Muscle of arm (tissue), 1 donor: ENCODE measurements at regions not wholly inside any gene's neighbourhood (a gene's known extent, or its start where the extent isn't known, plus 50 kb on each side); places are given as distances from the start of the nearest gene placed in this dataset.
"Not testable (repeated sequence)": the region's sequence is repeated elsewhere in the genome, so short reads cannot be mapped to it uniquely, and the experiment has no call there.

ENCODE experiments used
- DNase-seq: peaks from one replicate; pipeline ENCODE4 v3.0.0-alpha.2; 2013

DNA sequence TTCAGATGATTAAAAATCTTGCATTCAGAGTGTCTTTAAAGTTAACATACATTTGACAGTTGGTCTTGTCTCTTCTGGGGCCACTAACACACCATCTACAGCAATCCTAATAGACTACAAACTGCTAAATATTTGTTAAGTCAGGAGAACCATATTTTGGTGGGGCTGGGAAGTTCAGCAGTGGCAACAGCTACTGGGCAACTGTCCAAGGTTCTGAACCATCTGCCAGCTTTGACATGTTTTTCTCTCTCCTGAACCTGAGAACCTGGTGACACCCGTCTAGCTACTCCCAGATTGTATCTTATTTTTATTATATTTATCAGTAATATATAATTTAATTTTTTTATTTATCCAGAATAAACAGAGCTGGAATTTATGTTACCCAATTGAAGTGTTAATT, 199.0 kb upstream of the DPYD start:
- DNase-seq: no peak

DNA sequence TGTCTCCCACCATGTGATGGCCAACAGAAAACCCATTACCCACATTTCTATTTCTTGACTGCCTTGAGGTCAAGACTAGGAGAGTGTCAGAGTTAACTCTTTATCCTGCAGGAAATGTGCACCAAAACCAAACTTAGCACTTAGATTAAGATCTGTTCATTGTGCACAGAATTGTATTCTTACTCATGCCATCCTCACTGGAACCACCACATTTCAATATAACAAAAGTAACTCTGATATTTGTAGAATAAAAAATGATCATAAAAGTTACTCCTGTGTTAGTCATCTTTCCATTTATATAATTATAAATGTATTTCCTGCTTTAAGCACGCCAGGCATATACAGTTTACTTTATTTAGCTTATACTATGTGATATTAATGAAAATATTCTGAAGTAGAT, 193.0 kb upstream of the DPYD start:
- DNase-seq: no peak

DNA sequence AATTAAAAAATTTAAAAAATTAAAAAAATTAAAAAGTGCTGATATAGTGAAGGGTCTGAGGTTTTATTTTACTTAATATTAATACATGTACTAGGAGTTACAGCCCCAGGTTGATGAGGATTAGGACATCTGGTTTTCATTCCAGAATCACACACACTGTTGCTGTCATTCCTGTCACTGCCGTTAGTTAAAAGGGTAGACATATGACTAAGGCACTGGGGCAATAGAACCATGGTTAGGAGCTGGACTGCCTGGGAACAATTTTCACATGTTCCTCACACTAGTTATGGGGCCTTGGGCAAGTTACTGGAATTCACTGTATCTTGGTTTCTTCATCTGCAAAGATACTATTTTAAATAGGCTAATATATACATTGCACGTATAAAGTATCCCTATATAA, 191.8 kb upstream of the DPYD start:
- no peak for DNase-seq

DNA sequence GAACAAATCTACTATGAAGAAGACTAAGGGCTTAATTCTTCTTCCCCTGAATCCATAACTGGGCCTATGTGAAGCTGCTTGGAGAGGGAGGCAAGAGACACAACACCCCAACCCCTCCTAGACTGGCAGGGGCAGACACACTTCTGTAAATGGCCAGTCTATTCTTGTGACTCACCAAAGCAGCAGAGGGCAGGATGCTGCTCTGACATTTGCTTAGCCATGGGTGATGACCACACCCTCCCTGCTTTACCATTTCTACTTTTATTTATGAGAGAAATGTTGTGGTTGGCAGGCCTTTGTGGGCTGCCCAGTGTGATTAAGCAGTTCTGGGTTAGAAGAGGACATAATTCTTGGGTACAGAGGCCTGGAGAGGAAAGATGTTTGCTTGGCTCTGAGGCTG, 189.8 kb upstream of the DPYD start:
- no peak for DNase-seq

DNA sequence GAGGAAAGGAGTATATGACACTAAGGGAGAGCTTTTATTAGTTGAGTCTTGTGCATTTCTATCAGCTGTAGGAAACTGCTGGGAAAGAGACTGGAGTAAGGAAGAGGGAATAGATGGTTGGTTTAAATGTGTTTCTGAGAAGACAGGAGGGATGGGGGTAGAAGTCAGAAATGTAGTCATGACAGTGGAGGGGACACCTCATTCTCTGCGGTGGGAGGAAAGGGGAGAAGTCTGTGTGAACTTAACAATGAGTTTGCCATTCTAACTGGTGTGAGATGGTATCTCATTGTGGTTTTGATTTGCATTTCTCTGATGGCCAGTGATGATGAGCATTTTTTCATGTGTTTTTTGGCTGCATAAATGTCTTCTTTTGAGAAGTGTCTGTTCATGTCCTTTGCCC, 187.5 kb upstream of the DPYD start:
- not testable (repeated sequence) for DNase-seq

DNA sequence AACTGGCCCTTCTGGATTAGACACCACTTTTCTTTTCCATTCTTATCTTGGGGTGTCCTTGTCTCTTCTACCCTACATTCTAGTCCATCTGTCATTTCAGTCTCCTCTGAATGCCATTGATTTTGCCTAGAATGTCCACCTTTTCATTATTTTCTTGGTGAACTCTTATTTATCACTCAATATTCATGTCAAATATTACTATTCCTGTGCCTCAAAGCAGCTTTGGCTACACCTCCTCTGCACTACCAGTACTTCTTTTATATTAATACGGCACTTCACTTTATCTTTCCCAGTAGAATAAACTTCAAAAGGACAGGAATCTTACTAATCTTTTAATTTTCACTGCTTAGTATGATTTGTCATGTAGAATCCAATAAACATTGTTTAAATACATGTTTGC, 186.4 kb upstream of the DPYD start:
- DNase-seq: no peak

DNA sequence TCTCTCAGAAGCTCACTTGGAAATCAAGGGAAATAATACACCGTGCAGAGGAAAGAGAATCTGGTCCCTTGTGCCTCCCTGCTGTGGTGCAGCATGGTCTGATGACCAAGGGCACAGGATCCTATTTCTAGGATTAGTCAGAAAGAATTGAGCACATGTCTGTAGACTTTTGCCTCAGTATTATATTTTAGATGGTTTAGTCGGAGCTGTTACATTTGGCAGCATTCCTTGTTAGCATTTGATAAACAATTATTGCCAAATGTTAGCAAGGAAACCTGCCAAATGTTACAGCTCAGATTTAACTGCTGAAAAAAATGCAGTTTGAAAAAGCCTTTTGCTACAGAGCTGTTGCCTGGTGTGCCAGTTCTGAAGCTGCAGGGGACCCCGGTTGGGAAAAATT, 183.5 kb upstream of the DPYD start:
- DNase-seq: peak; percentile 21

DNA sequence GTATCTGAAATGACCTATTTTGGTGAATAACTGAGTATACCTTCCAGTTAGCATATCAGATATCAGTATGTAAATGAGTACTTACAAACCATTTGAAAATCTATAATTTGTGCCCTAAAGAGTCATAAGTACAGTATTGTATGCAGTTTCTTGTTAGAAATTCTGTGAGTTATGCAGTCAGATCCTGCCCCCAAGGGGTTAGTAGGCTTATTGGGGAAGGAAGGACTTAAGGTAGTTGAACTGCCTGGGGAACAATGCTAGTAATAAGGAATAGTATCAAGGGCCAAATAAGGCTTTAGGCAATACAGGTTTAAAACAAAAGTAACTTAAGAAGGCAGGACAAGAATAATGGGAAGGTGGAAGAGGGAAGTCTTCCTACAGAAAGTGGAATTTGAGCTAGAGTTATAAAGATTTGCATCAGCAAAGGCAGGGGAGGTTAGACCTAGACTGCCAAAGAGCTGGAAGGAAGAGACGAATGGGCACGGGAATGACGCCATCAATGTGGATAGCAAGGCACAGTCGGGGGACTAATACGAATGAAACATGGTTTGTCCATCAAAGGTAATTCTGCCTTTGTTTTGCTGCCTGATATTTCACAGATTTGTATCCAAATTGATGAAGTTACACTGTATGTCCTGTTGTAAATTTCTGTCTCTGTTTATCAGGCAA, 182.9 kb upstream of the DPYD start:
- no peak for DNase-seq

DNA sequence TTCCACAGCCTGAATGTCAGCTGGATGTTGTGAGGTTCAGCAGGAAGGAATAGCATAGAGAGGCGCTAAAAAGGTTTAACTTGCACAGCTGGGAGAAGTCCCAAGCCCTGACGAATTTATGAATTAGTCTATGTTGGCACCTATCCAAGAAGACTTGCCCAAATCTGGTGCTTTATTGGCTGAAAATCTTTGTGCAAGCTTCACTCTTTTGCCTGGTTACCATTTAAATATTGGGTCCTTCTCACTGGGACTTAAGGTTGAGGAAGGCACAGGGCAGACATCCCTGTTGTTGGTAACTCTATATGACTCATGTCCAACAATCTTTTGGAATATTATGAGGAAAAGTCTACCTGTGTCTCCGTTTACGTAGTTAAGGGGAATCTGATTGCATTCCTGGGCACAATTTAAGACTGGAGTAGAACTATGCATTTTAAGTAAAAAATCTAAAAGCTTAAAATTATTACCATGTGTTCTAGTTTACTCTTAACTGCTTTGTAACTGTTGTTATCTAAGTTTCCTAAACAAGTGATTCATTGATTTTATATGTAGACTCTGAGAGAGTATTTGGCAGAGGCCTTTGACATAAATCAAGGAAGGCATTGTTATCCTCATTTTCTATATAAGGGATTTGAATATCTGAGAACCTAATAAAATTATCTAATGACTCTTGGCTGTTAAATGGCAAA, 181.7 kb upstream of the DPYD start:
- DNase-seq: peak; percentile 2

DNA sequence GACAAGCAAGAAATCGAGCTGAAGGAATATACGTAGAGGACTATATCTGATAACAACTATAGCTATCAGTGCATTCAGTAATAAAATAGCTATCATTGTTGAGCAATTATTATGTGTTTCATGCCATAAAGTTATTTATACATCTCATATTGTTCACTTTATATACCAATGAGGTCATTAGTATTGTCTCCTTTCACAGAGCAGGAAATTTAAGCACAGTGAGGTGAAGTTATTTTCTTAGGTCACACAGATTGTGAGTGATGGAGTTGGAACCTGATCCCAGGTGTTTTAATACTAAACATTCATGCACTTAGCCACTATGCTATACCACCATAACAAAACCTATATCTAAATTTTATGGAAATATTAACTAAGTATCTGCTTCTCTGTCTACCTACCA, 180.5 kb upstream of the DPYD start:
- DNase-seq: no peak

DNA sequence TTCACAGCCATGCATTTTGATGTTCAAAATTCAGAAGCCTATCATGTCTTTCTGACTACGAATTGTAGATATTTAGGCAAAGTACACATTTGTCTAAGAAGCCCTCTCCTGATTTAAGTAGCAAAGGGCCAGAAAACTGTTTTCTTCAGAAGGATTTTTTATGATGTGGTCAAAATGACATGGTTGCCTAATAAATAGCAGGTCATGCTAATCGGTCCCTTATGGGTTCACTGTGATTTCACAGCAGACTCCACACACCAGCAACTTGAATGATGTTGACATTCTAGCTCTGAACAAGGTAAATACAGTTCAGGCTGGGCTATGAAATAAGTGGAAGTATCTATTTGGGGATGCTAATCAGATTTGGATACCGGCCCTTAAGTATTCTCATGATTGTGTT, 178.7 kb upstream of the DPYD start:
- DNase-seq: no peak

DNA sequence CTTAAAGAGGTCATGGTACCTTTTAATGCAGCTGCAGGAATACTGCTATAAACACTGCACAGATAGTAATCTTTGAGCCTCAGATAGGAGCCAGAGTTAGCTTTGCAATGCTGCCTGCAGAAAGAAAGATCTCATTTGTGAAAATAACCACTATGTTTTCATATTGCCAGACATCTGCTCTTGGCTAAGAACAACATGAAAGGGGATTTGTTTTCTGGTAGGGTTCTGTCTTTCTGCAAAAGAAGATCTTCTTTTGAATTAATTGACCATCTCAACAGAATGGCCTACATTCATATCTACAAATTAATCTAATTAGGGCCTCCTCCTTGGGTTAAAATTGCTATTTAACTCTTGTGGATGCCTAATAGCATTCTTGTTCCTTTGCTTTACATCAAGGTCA, 177.6 kb upstream of the DPYD start:
- DNase-seq: no peak

DNA sequence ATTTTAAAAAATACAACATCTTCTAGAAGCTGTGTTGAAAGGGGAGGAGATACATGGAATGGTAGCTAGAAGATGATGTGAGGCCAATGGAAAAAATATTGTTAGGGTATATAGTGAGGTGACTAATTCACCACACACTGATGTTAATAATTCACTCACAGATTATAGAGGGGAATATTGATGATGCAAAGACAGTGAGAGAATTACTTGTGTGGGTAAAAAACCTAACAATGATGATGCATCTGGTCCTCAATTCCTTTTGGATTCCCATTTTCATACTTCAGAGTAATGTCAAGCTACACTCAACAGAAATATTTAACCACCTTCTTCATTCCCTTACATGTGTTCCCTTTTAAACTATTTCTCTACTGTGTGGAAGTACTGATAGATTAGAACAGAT, 169.5 kb upstream of the DPYD start:
- no peak for DNase-seq

DNA sequence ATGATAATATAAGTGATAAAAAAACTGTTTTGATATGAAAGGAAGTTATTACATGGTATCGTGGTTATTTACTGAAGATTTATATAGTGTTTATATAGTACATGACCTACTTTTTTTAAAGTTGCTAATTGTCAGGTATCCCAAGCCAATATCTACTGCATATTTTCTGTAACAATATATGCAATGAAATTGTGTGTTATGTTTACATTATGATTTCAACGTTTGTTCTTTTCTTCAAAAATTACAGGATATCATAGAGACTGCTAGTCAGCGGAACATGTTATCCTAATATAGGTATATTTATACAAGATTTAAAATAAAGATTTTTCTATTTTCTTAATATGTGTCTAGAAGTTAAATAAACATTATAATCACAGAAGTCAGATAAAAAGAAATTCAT, 167.5 kb upstream of the DPYD start:
- DNase-seq: no peak

DNA sequence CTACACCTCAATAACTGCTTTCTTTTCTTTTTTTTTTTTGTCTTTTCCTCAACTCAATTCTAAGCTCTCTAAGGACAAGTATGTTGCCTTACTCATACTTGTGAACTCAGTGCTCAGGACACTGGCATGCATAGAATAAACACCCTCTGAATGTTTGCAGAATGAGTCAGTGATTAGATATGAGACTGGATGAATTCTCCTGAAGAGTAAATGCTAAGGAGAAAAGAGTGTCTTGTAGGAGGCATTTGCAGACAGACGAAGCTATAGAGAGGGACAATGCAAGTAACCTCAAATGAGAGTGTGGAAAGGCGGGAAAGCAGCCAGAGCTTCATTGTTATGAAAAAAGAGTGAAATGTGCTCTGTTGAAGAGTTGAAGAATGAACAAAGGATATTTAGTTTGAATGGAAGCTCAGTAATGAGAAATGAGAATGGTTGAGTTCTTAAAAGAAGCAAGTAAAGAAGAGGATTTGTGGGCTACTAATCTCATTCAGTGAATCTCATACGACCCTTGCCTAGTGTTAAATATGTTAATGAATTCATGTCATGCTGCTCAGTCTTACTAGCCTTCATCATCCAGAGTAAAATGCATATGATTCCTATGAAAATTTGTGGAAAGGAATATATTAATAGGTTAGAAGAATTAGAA, 166.1 kb upstream of the DPYD start:
- DNase-seq: no peak

DNA sequence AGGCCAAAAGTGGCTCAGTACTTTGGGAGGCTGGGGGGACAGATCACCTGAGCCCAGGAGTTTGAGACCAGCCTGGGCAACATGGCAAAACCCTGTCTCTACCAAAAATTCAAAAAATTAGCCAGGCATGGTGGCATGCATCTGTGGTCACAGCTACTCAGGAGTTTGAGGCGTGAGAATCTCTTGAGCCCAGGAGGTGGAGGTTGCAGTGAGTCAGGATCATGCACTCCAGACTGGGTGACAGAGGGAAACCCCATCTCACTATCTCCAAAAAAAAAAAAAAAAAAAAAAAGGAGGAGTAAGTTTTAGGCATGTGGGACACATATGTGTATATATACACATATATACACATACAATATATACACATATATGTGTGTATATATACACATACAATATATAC, 165.3 kb upstream of the DPYD start:
- DNase-seq: no peak

DNA sequence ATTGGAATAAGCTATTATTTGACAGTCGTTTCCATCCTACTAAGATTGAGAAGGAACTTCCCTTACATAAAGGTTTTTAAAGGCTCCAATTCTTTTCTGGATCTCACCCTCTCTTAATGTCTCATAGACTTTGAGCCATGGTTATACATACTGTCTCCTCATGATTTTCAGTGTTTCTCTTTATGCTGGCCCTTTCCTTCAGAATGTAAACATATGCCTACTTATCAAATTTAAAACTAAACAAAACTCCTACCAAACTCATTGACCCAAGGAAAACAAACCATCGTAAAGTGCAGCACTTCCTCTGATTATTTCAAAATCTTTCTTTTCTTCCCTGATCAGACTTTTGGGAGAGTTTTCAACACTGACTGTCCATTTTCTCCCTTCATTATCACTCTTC, 163.4 kb upstream of the DPYD start:
- DNase-seq: no peak

DNA sequence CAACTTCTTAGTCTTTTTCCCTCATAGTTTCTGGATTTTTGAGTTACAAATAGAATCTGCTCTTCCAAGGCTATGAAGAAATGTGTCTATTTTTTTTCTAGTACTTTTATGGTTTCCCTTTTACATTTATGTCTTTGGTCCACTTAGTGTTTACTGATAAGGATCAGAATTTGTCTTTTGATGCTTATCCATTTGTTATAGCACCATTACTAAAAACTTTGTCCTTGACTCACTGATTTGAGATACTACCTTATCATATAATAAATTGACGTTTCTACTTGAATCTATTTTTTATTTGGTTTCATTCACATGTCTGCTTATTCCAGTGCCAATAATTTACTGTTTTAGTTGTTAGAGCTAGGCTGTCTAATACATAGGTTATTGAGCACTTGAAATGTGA, 161.1 kb upstream of the DPYD start:
- DNase-seq: no peak

DNA sequence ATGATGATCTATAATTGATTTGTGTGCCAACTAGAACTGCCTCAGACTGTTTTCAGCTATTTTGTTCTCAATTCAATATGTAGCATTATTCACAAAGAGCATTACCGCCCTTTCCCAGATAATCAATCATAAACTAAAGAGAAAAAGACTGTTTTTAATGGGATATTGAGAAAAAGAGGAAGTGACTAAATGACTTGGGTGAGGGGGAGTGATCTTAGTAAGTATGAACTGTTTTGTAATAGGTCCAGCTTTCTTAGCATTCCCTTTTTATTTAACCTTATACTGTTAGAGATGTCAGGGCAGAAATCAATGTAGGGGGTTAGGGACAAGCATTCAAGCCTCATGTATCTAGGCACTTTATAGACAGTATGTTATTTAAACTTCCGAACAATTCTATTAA, 157.8 kb upstream of the DPYD start:
- DNase-seq: no peak

DNA sequence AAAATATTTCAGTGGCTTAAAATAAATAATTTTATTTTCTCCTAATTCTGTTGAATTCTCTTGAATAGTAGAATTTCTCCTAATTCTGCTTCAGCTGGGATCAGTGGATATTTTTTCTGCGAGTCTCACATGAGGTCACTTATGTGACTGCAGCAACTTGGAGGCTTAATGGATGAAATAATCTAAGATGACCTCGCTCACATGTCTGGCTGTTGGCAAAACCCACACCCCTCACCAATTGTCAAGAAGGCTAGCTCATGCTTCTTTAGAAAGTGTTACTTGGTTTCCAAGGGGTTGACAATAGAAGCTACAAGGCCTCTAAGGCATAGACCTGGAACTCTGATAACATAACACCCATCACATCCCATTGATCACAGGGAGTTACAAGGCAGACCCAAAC, 156.9 kb upstream of the DPYD start:
- no peak for DNase-seq

DNA sequence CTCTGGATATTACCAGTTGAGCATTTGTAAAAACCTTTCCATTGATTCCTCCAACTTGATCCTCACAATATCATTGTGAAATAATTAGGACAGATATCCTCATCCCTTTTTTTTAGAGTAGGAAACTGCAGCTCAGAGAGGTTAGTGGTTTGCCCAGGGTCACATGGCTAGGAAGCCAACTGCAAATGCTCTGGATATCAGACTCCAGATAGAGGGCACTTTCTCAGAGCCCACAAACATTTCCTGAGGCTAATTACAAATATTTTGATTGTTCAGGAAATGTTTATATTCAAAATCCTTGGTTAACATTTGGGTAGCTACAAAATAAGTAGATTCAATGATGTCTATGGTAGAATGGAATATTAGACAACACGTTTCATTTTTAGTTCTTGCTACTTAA, 154.8 kb upstream of the DPYD start:
- DNase-seq: no peak

DNA sequence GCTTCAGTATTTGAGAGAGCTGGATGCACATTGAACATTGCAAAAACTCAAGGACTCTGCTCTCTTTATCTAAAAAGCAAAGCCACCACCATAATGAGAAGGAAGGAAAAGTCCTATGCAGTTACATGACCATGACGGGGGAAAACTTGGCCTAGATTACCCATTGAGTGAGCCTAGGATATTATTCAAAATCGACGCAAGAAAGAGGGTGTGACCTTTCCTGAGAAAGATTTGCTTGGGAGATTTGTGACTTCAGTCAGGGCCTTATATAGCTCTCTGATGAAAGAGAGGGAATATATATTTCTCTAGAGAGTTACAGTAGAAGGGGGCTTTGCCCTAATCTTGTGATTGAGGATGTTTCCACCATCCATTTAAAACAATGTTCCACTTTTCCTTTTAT, 153.0 kb upstream of the DPYD start:
- no peak for DNase-seq

DNA sequence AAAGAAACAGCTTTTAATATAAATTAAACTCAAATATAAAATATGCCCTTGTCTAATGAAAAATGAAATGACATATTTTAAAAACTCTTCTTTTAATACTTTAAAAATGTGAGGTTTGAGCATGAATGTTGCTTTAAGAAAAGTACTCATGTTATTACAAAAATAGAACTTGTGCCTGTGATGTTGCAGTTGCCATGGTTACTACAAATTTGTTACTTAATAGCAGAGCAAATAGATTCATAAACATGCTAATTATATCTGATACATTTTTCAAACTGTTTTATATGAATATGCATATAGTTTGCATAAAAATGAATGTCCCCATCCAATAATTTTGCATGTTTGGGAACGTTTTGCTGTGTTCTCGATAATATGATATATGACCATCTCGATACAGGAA, 152.3 kb upstream of the DPYD start:
- no peak for DNase-seq

DNA sequence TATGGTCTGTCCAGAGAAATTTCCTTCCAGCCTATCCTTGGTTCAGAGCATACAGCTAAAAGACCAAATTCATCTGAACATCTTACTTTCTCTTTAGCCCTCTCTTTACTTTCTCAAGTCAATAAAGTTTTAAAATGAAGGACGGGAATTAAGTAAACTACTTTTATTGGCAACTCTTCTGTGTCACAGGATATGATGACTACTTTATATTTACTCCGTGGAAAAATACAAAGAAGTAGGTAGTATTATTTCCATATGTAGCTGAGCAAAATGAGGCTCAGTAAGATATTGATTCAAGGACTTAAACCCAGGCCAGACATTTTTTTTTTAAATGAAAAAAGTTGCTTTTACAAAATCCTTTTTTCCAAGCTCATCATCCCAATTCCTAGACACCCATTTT, 151.2 kb upstream of the DPYD start:
- DNase-seq: no peak
